HG03025 (cell line): ENCODE measurements at regions not wholly inside any gene's neighbourhood (a gene's known extent, or its start where the extent isn't known, plus 50 kb on each side); places are given as distances from the start of the nearest gene placed in this dataset.
"Not testable (repeated sequence)": the region's sequence is repeated elsewhere in the genome, so short reads cannot be mapped to it uniquely, and the experiment has no call there.

Source experiments
- ATAC-seq: cut with Tn5 transposase; IDR thresholded peaks from one replicate; pipeline ENCODE4 v1.9.1; 2021; ENCODE audit warnings: mild to moderate bottlenecking, moderate library complexity; ENCODE audit not compliant: unreplicated experiment, low FRiP score

GRCh38 chr1:188594542-188595235, 1765.9 kb downstream of the PLA2G4A start:
- no peak for ATAC-seq

- no peak for ATAC-seq
Measured at GRCh38 chr1:188599313-188599712, 1770.6 kb downstream of the PLA2G4A start.

GRCh38 chr1:188611432-188611831, 1782.7 kb downstream of the PLA2G4A start:
- no peak for ATAC-seq

- no peak for ATAC-seq
Measured at GRCh38 chr1:188615321-188615720, 1786.6 kb downstream of the PLA2G4A start.

GRCh38 chr1:188620236-188620635, 1791.5 kb downstream of the PLA2G4A start:
- ATAC-seq = no peak

GRCh38 chr1:188641566-188642211, 1812.9 kb downstream of the PLA2G4A start:
- no peak for ATAC-seq

GRCh38 chr1:188642704-188643103, 1814.0 kb downstream of the PLA2G4A start:
- no peak for ATAC-seq

GRCh38 chr1:188652678-188653077, 1823.9 kb downstream of the PLA2G4A start:
- no peak for ATAC-seq

- not testable (repeated sequence) for ATAC-seq
Measured at GRCh38 chr1:188655966-188656365, 1821.7 kb downstream of the BRINP3 start.

- ATAC-seq = no peak
Measured at GRCh38 chr1:188660572-188660971, 1817.1 kb downstream of the BRINP3 start.

GRCh38 chr1:188665477-188665876, 1812.2 kb downstream of the BRINP3 start:
- ATAC-seq = no peak

- ATAC-seq = no peak
Measured at GRCh38 chr1:188668083-188668482, 1809.6 kb downstream of the BRINP3 start.

GRCh38 chr1:188669728-188670382, 1807.8 kb downstream of the BRINP3 start:
- no peak for ATAC-seq

- no peak for ATAC-seq
Measured at GRCh38 chr1:188670837-188671236, 1806.8 kb downstream of the BRINP3 start.

GRCh38 chr1:188672153-188672552, 1805.5 kb downstream of the BRINP3 start:
- no peak for ATAC-seq

- no peak for ATAC-seq
Measured at GRCh38 chr1:188689542-188689941, 1788.1 kb downstream of the BRINP3 start.

GRCh38 chr1:188700116-188700515, 1777.5 kb downstream of the BRINP3 start:
- ATAC-seq = no peak

GRCh38 chr1:188706742-188707141, 1770.9 kb downstream of the BRINP3 start:
- no peak for ATAC-seq

GRCh38 chr1:188708795-188709535, 1768.7 kb downstream of the BRINP3 start:
- no peak for ATAC-seq

GRCh38 chr1:188715566-188715965, 1762.1 kb downstream of the BRINP3 start:
- ATAC-seq = no peak

GRCh38 chr1:188719735-188720134, 1757.9 kb downstream of the BRINP3 start:
- no peak for ATAC-seq
